Endometrium (tissue), 2 donors: ENCODE measurements at regions not wholly inside any gene's neighbourhood (a gene's known extent, or its start where the extent isn't known, plus 50 kb on each side); places are given as distances from the start of the nearest gene placed in this dataset.

Source experiments
- FAIRE-seq: peaks from 2 replicates; lab custom pipeline; 2012; peaks lifted over from hg19 to GRCh38; lab: Jason Lieb, UNC
- donor health status: control.
- donor health status: control.

DNA sequence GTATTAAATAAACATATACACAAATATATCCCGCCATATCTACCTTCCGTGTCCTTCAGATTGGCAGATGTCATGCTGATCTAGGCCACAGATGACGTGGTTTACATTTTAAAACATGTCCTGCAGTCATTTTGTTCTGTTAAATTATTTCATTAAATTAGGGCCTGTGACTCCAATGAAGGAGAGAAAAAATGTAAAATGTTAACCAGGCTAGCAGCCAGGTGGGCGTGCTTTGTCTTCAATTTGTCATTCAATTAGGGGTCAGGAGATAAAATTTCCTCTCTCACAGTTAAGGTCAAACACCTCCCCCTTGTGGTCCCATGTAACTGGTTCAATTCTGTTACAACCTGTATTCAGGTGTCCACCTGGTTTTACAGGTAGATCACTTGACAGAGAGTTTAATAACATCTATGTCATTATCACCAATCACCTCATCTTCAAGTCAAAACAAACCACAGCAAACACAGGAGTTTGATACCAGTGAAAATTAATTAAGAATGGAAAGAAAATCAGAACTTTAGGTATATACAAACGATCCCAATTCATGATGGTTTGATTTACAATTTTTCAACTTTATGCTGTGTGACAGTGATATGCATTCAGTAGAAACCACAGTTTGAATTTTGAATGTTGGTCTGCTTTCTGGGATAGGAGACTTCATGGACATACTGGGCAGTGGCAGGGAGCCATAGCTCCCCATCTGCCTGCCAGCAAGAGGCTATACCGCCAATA is 339.4 kb downstream of the CMPK2 start:
- FAIRE-seq, result no peak

DNA sequence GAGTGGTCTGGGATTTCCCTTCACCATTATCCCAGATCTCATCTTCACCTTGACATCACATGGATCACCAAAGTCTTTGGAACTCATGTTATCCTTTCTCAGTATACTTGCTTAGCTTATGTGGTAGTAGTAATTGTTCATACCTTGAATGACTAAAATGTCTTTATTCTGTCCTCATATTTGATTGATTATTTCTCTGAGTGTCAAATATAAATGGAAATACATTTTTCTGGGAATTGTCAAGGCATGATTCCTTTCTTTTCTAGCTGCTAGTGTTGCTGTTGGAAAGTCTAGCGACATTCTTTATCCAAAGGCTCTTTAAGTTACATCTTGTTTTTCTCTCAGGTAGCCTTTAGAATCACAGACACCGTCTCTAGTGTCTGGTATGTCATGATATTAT is 334.4 kb downstream of the CMPK2 start:
- FAIRE-seq, result no peak

DNA sequence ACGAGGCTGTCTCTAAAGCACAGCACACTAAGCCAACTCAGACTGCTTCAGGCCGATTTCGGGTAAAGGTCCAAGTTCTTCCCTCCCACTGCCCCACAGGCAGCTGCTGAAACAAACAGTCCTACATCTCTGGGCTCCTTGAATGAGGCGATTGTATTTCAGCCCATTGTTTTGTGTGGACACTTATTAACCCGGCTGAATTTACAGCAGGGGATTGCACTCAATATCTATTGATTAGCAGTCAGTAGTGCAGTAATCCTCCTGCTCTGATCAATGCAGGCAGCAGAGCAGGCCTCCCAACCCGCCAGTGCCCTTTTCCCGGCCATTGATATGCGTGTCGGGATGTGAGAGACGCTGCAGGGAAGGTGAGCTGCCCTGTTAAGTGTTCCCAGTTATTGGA is 330.1 kb downstream of the CMPK2 start:
- no peak for FAIRE-seq

DNA sequence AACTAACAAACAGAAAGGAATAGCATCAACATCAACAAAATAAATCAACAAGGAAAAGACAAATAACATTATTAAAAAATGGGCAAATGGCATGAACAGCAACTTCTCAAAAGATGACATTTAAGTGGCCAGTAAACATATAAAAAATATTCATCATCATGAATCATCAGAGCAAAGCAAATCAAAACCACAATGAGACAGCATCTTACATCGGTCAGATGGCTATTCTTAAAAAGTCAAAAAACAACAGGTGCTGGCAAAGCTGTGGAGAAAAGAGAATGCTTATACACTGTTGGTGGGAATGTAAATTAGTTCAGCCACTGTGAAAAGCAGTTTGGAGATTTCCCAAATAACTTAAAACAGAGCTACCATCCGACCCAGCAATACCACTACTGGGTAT is 327.1 kb downstream of the CMPK2 start:
- FAIRE-seq, result no peak

DNA sequence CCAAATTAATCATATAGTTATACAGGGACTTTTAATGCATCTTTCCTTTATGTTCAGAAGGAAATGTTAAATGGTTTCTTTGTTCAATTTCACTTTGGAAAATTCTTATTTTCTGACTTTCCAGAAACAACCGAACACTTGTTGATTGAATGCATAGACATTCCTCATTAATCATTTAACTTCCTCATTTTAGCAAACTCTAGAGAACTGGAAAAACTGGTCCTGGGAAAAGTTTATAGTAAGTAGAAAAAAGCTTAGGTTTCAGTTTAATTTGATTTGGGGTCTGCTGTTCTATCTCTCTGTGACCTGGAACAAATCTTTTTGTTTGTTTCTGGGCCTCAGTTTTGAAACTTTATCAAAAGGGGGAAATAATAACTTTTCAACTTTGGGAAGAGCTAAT is 320.4 kb downstream of the CMPK2 start:
- no peak for FAIRE-seq

DNA sequence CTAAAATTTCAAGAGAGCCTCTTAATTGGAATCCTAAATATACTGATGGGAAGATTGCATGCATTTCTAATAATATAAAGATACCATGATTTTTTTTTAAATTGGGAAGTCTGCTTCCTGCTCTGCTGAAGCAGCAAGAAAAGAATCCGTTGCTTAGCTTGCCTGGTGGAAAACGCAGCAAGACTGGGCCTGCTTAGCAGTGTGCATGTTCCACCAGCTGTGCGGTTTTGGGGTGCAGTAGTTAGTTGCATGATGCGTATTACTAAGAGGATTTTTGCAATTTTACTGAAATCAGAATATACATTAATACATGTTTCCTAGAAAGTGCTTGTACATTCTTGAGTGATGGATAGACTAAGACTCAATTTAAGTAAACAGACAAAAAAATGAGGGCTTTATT is 319.9 kb downstream of the CMPK2 start:
- no peak for FAIRE-seq

DNA sequence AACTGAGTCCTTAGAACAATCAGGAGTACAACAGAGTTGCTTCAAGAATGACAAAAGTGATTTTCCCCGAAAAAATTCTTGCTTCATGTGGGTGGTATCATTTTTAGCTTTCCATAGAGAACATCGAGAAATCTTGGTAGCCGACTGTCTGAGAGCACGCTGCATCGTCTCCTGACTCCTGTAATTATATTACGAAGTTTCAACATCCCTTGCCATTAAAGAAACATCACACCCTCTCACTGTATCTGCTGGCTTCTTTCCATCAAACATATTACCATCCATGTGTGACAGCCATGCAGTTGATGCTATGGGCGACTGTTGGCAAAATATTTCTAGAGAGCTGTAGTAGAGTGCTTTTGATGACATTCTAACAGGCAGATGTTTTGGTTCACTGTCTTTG is 311.2 kb downstream of the CMPK2 start:
- FAIRE-seq, result no peak

DNA sequence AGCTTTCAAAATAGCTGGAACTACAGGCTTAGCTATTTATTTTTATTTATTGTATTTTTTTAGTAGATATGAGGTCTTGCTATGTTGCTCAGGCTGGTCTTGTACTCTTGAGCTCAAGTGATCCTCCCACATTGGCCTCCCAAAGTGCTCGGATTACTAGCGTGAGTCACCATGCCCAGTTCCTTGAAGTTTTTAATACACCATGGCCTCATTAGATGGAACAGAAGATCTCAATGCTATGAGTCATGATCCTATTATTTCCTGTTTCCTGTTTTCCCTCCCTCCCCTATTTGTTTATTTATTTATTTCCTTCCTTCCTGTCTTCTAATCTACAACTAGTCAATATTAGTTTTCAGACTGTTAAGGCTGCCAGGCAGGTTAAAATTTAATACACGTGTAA is 309.0 kb downstream of the CMPK2 start:
- FAIRE-seq, result no peak

DNA sequence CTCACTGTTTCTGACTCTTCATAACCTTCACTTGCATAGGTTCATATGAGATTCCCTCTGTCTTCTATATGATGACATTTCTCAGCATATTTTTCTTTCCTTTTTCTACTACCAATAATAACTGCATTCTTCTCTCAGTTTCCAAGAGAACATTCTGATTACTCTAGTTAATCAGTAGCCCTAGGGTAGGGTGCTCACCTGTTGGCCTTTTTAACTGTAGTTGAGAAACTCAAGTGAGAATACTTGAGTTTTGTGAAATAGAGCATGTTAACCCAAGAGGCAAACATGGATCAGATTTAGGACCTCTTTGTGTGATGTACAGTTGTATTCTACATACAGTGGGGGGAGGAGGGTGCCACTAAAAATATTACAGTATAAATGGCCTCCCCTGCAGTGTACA is 308.0 kb downstream of the CMPK2 start:
- no peak for FAIRE-seq

DNA sequence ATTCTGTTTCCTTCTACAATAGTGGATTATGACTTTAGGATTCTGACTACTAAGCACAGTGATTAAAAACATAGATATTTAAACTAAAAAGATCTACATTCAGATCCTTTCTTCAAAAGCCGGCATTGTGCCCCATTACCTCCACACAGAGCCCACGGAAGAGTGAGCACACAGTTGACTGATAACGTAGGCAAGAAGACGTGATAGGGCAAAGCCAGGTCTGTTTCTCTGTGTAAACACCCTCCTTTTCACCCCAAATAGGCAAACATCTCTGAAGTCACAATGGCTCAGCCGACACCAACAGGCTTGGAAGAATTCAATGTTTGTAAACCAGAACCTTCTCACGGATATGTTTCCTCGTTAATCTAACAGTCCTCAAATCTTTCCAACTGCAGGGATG is 302.9 kb downstream of the CMPK2 start:
- no peak for FAIRE-seq

DNA sequence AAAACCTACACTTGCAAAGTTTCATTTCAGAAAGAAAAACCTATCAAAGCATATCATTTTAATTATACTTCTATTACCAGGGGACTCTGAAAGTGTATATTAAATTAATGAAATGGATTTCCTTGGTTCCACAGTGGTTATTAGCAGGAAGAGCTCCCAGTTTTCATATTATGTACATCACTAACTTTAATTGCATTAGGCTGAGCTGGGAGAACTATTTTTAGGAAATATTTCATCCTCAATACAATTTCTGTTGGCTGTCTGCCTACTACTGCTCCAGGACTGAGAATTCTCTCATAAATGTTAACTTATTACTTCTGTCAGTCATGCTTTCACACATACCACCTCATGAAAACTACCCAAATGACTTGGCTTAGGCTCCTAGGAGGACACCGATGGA is 301.4 kb downstream of the CMPK2 start:
- no peak for FAIRE-seq

DNA sequence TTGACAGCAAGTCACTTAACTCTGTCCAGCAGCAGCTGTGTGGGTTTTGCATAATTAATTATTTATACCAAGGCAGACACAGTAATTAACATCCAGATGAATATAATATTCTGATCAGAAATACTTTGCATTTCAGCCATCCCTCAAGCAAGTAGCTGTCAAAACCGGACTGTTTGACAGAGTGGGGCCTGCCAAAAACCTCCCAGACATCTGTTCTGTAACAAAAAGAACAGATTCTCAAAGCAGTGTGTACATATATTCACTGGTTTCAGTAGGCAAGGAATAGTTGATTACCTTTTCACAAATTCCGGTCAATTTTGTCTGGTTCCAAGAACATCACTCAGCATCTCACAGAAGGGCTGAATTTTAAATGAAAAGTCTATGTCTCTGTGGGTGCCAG is 291.6 kb downstream of the CMPK2 start:
- FAIRE-seq, result no peak

DNA sequence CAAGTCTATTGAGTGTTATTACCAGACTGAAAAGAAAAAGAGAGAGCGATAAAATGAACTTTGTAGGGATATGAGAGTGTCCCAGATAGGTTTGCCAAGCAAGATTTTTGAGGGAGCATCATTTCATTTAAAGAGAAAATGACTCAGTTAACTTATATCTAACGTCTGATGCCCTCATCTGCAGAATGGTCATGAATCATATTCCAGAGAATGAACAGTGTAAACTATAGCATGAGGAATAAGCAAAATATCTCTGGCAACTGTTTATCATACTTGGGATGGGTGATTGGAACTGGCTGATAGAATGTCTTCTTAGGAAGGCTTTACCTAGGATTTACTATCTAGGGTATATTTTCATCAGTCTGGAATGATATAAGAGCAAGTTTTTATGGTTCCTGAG is 289.4 kb downstream of the CMPK2 start:
- FAIRE-seq, result no peak

DNA sequence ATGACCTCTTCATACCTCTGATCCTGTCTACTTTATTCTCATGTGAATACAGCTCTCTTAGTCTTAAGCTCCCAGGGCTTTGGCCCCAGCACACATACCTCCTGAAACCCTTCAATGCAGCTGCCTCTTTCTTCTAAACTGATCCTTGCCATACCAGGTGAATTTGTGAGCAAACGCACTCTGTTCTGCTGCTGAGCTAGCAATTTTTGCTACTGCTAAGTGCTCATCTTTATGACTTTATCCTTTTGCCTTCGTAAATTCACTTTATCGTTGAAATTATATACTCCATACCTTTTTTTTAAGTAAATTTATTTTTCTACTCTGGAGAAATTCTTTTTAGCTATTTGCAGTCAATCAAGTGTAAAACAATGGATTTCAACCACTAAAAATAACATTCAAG is 287.7 kb downstream of the CMPK2 start:
- no peak for FAIRE-seq

DNA sequence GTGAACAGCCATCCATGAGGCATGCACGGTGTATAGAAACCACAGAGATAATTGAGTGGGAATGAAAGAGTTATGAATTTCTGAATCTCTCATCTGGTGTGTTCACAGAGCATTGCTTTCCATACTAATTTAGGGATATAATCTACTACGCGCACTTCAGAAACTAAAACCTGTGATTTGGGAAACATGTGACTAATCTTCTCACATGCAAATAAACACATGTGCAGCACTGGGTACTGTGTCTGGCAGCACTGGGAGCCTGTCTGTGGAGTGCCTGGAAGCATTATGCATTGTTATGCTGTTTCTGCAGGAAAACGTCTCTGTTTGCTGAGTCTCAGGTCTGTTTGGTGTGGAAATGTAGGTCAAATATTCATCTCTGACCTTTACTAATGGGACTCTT is 287.3 kb downstream of the CMPK2 start:
- no peak for FAIRE-seq

DNA sequence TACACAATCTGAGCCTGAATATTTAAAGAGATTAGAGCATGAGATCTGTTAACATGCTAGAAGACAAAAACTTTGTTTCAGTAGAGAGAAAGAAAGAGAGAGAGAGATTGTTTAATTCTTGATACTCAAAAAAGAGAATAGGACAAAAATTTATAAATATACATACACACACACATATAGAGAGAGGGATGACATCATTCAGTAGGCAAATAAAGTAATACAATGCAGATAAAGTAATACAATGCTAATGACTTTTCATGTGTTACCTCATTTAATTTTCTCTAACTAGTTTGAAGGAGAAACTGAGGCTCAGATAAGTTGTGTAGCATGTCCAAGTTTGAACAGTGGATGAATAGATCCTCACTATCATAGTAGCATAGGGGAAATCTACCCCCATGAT is 286.4 kb downstream of the CMPK2 start:
- FAIRE-seq, result no peak

DNA sequence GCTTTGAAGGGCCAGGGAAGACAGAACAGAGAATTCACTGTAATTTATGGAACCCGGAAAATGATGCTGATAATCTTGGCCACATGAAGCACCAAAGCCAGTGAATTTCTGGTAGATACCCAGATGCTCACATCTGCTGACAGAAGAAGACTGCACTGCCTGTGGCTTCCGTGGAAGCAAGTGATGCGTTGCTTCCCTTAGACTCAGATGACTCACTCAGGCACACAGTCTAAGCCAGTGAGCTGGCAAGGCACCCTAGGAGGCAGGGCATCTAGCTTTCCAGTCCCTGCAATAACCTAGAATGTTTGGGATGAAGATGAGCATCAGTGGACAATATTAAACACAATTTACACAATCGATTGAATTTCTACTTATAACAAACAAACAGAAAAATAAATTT is 284.7 kb downstream of the CMPK2 start:
- no peak for FAIRE-seq

DNA sequence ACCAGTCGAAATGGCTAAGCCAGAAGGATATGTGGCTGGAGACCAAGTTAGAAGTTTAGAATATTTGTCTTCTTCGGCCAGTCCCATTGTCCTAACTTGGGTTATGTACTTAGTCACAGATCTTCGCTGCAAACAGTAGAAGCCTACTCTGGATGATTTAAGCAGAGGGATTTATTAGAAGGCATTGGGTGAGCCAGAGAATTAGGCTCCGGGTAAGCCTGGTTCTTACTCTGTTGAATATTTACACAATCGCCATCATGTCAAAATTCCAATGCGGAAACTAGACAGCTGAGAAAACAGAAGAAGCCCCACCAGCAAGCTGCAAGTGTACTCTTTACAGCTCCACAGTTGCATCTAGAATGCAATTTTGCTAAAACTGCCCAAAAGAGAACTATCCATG is 276.6 kb downstream of the CMPK2 start:
- no peak for FAIRE-seq

DNA sequence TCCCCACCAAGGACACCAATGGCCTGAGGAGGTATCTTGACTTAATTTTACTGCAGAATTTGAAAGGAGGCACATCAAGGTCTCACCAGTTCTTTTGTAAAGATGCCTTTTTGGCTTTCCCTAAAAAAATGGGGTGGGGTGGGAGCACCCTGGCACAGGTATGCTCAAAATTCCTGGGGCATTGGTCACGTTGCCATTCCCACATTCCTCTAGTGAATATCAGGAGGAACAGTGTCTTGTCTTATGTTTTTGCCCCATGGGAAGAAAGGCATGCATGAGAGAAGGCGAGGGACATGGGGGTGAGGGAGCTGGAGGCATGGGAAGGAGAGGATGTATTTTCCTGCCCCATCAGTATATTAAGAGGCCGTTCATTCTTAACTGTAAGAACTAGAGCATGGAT is 275.3 kb downstream of the CMPK2 start:
- no peak for FAIRE-seq

DNA sequence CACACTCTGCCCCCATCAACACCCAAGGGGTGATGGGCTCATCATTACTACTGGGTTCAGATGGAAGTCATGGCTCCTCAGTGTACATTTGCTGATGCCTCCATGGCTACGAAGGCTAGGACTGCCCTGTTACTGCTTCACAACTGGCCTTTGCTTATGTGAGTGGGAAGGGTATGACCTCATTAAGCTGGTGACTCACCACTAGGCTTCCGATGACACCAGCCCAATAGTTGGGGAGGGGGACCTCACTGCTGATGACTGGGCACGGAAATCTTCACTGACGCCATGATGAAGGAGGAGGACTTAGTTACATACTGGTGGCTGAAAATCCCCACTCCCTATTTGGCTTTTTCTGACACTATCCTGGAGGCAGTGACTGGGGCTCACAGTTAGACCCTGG is 263.2 kb downstream of the CMPK2 start:
- no peak for FAIRE-seq

DNA sequence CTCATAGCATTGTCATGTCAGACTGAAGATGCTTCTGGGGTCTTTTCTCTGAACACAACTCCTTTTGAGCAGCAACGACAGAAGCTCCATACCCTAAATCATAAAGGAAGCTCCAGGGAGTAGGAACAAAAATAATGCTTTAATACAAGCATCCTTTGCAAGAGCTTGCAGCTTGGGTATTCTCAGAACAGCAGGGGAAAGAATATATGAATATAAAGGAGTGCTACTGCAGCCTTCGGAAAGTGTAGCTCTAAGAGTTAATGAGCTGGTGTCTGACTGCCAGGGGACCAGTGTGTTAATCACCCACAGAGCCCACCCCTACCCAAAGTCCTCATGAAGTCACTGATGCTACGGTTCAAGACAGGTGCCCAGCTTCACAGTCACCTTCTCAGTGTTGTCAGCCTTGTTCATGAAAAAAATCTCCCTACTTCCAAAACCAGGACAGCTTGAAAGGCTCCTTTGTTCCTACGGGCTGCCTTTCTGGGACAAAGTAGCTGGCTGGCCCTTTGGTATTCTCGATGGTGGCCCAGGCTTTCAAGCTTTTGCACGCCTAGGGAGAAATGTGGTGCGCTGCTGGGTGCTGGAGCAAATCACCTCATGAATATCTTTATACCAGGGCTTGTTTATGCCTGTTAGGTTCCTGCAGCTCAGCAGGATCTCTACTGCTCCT is 259.7 kb downstream of the CMPK2 start:
- FAIRE-seq, result no peak

DNA sequence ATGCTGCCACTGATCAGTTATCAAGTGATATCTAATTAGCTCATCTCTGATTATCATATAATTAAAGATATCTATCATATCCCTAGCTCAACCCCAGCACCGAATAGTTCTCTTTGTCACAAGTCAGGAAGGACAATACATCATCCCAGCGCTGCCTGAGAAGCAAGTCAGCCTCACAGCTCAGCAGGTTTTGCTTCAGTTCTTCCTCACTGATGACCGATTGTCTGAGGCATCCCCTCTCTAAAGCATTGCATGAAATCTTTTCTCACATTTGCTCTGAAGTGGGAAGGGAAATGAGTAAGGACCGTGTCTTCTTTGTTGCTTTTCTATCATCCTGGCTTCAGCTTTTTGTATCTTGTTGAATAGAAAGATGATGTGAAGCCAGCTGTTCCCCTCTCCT is 247.9 kb downstream of the CMPK2 start:
- FAIRE-seq, result no peak

DNA sequence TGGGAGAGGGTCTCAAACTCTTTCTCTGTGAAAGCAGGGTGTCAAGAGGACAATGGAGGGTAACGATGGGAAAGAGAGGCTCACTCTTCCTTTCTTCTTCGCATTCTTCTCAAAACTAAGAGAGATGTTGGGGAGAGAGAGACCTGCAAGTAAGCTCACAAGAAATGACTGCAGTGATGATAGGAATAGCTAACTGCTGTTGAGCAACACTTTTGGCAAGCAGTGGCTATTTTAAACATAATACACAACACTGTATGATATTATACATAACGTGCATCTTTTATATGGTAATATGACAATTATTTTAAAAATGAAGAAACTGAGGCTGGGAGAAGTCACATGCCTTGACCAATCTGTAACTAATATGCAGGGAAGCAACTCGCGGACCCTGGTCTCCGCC is 247.5 kb downstream of the CMPK2 start:
- no peak for FAIRE-seq

DNA sequence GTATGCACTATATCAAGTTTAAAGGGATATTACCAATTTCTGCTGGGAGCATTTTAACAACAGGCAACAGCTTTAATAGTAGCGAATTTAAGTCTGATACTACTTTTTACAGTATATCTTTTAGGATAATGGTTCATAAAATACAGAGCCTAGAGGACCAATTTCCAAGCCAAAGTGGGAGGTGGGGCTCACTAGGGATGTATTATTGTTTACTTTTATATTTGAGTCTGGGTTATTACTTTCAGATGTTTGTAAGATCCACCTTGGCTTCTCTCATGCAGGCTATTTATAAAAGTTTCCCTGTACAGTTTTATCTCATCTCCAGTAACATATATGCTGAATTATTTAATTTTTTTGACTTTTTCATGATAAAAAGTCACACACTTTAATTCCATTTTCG is 242.0 kb downstream of the CMPK2 start:
- peak; percentile 29 for FAIRE-seq
